ENCODE measurements at regions not wholly inside any gene's neighbourhood (a gene's known extent, or its start where the extent isn't known, plus 50 kb on each side); places are given as distances from the start of the nearest gene placed in this dataset.

- no peak for DNase-seq (ENCODE audit: low read depth, low spot score)
- in situ Hi-C loops (cut with HindIII; ENCODE audit: low pct_unique_long_range_greater_than_20kb, low sequenced_read_pairs) = no loop called here
Observed at GRCh38 chr9:13992138-13993088, 321.5 kb downstream of the NFIB start.

GRCh38 chr9:13991395-13991794, 322.5 kb downstream of the NFIB start:
- in situ Hi-C loops (cut with HindIII; ENCODE audit: low pct_unique_long_range_greater_than_20kb, low sequenced_read_pairs) = no loop called here
- DNase-seq (ENCODE audit: low read depth, low spot score) = no peak

- DNase-seq (ENCODE audit: low read depth, low spot score) = no peak
- in situ Hi-C loops (cut with HindIII; ENCODE audit: low pct_unique_long_range_greater_than_20kb, low sequenced_read_pairs) = no loop called here
Observed at GRCh38 chr9:13990994-13991393, 322.9 kb downstream of the NFIB start.

GRCh38 chr9:13990331-13990730, 323.6 kb downstream of the NFIB start:
- no peak for DNase-seq (ENCODE audit: low read depth, low spot score)
- in situ Hi-C loops (cut with HindIII; ENCODE audit: low pct_unique_long_range_greater_than_20kb, low sequenced_read_pairs) = no loop called here

GRCh38 chr9:13988944-13989343, 325.0 kb downstream of the NFIB start:
- DNase-seq (ENCODE audit: low read depth, low spot score) = no peak
- in situ Hi-C loops (cut with HindIII; ENCODE audit: low pct_unique_long_range_greater_than_20kb, low sequenced_read_pairs) = no loop called here

GRCh38 chr9:13983607-13984006, 330.3 kb downstream of the NFIB start:
- in situ Hi-C loops (cut with HindIII; ENCODE audit: low pct_unique_long_range_greater_than_20kb, low sequenced_read_pairs) = no loop called here
- DNase-seq (ENCODE audit: low read depth, low spot score) = no peak

GRCh38 chr9:13979941-13980318, 334.0 kb downstream of the NFIB start:
- in situ Hi-C loops (cut with HindIII; ENCODE audit: low pct_unique_long_range_greater_than_20kb, low sequenced_read_pairs) = no loop called here

GRCh38 chr9:13975611-13976290, 338.2 kb downstream of the NFIB start:
- DNase-seq (ENCODE audit: low read depth, low spot score) = no peak
- in situ Hi-C loops (cut with HindIII; ENCODE audit: low pct_unique_long_range_greater_than_20kb, low sequenced_read_pairs) = no loop called here

More at GRCh38 chr9:13979941-13980318, 334.0 kb downstream of the NFIB start:
- DNase-seq (ENCODE audit: low read depth, low spot score) = no peak

GRCh38 chr9:13974891-13975290, 339.1 kb downstream of the NFIB start:
- DNase-seq (ENCODE audit: low read depth, low spot score) = no peak
- in situ Hi-C loops (cut with HindIII; ENCODE audit: low pct_unique_long_range_greater_than_20kb, low sequenced_read_pairs) = no loop called here

- in situ Hi-C loops (cut with HindIII; ENCODE audit: low pct_unique_long_range_greater_than_20kb, low sequenced_read_pairs) = no loop called here
- DNase-seq (ENCODE audit: low read depth, low spot score) = no peak
Observed at GRCh38 chr9:13971966-13972655, 341.8 kb downstream of the NFIB start.

GRCh38 chr9:13971415-13971814, 342.5 kb downstream of the NFIB start:
- in situ Hi-C loops (cut with HindIII; ENCODE audit: low pct_unique_long_range_greater_than_20kb, low sequenced_read_pairs) = no loop called here
- DNase-seq (ENCODE audit: low read depth, low spot score) = no peak

- DNase-seq (ENCODE audit: low read depth, low spot score) = no peak
- in situ Hi-C loops (cut with HindIII; ENCODE audit: low pct_unique_long_range_greater_than_20kb, low sequenced_read_pairs) = no loop called here
Observed at GRCh38 chr9:13970426-13970825, 343.5 kb downstream of the NFIB start.

GRCh38 chr9:13970018-13970417, 343.9 kb downstream of the NFIB start:
- in situ Hi-C loops (cut with HindIII; ENCODE audit: low pct_unique_long_range_greater_than_20kb, low sequenced_read_pairs) = no loop called here
- no peak for DNase-seq (ENCODE audit: low read depth, low spot score)

GRCh38 chr9:13967438-13967837, 346.5 kb downstream of the NFIB start:
- DNase-seq (ENCODE audit: low read depth, low spot score) = no peak
- in situ Hi-C loops (cut with HindIII; ENCODE audit: low pct_unique_long_range_greater_than_20kb, low sequenced_read_pairs) = no loop called here

- in situ Hi-C loops (cut with HindIII; ENCODE audit: low pct_unique_long_range_greater_than_20kb, low sequenced_read_pairs) = no loop called here
- DNase-seq (ENCODE audit: low read depth, low spot score) = no peak
Observed at GRCh38 chr9:13967011-13967410, 346.9 kb downstream of the NFIB start.

GRCh38 chr9:13963005-13963653, 350.8 kb downstream of the NFIB start:
- in situ Hi-C loops (cut with HindIII; ENCODE audit: low pct_unique_long_range_greater_than_20kb, low sequenced_read_pairs) = no loop called here
- DNase-seq (ENCODE audit: low read depth, low spot score) = no peak

GRCh38 chr9:13962006-13962405, 351.9 kb downstream of the NFIB start:
- no peak for DNase-seq (ENCODE audit: low read depth, low spot score)
- in situ Hi-C loops (cut with HindIII; ENCODE audit: low pct_unique_long_range_greater_than_20kb, low sequenced_read_pairs) = no loop called here
